Central memory CD8-positive, alpha-beta T cell (primary cell): ENCODE measurements at regions not wholly inside any gene's neighbourhood (a gene's known extent, or its start where the extent isn't known, plus 50 kb on each side); places are given as distances from the start of the nearest gene placed in this dataset.

ENCODE experiments used
- ATAC-seq: fragments of 150-1000 bp; cut with Tn5 transposase; replicated peaks from 2 replicates; pipeline ENCODE4 v1.10.0; 2022; ENCODE audit warnings: mild to moderate bottlenecking, moderate FRiP score, moderate number of reproducible peaks; ENCODE audit not compliant: poor library complexity, severe bottlenecking; ENCODE audit errors: extremely low read depth
- DNase-seq, 2 donors: peaks; one replicate each; pipeline ENCODE4 v3.0.0; 2021; ENCODE audit warnings: low spot score in 2 of 2
- H3K27ac Mint-ChIP-seq: one replicate; pipeline ENCODE4 v1.8.0; 2022; ENCODE audit warnings: low read depth, mild to moderate bottlenecking, moderate library complexity, mixed read lengths
- H3K27me3 Mint-ChIP-seq: one replicate; pipeline ENCODE4 v1.8.0; 2022; ENCODE audit warnings: mixed read lengths
- H3K36me3 Mint-ChIP-seq: one replicate; pipeline ENCODE4 v1.8.0; 2022; ENCODE audit warnings: mild to moderate bottlenecking, moderate library complexity, mixed read lengths; ENCODE audit not compliant: insufficient read depth
- H3K4me1 Mint-ChIP-seq: one replicate; pipeline ENCODE4 v1.8.0; 2022; ENCODE audit warnings: mixed read lengths
- H3K4me3 Mint-ChIP-seq: one replicate; pipeline ENCODE4 v1.8.0; 2022; ENCODE audit warnings: mild to moderate bottlenecking, moderate library complexity, mixed read lengths
- H3K9me3 Mint-ChIP-seq: one replicate; pipeline ENCODE4 v1.8.0; 2022; ENCODE audit warnings: mixed read lengths

GRCh38 chr12:67449591-67450052, 180.5 kb downstream of the CAND1 start:
- peak overlapping the region; percentile 68 for H3K27ac Mint-ChIP-seq
- peaks cover 44% of the 10 kb centered on the region for H3K4me1 Mint-ChIP-seq
- no peak for DNase-seq

GRCh38 chr12:67450441-67450840, 181.3 kb downstream of the CAND1 start:
- Mint-ChIP-seq H3K9me3 (no peaks in the 10 kb centered on the region), H3K36me3 (peaks cover 9% of the 10 kb centered on the region), H3K27ac (no peak overlapping the region), H3K4me1 (peaks cover 44% of the 10 kb centered on the region), H3K27me3 (no peaks in the 10 kb centered on the region), H3K4me3 (peak overlapping the region; percentile 50)
- DNase-seq (no peak), ATAC-seq (no peak)

More at GRCh38 chr12:67449591-67450052, 180.5 kb downstream of the CAND1 start:
- peak; percentile 80 for ATAC-seq
- peaks cover 9% of the 10 kb centered on the region for H3K36me3 Mint-ChIP-seq
- no peaks in the 10 kb centered on the region for H3K27me3 Mint-ChIP-seq
- H3K4me3 Mint-ChIP-seq, result peak overlapping the region; percentile 50
- no peaks in the 10 kb centered on the region for H3K9me3 Mint-ChIP-seq

- ATAC-seq (no peak), DNase-seq (no peak)
- peaks cover 44% of the 10 kb centered on the region for H3K4me1 Mint-ChIP-seq
- H3K27ac Mint-ChIP-seq, result no peak overlapping the region
- peaks cover 9% of the 10 kb centered on the region for H3K36me3 Mint-ChIP-seq
- H3K4me3 Mint-ChIP-seq, result no peak overlapping the region
- H3K9me3 Mint-ChIP-seq, result no peaks in the 10 kb centered on the region
- H3K27me3 Mint-ChIP-seq, result no peaks in the 10 kb centered on the region
Measured at GRCh38 chr12:67451206-67451605, 182.0 kb downstream of the CAND1 start.

GRCh38 chr12:67452119-67452805, 183.1 kb downstream of the CAND1 start:
- DNase-seq (no peak), ATAC-seq (peak; percentile 42)
- peaks cover 44% of the 10 kb centered on the region for H3K4me1 Mint-ChIP-seq
- H3K36me3 Mint-ChIP-seq, result peaks cover 9% of the 10 kb centered on the region
- H3K9me3 Mint-ChIP-seq, result no peaks in the 10 kb centered on the region
- no peak overlapping the region for H3K4me3 Mint-ChIP-seq
- peak overlapping the region; percentile 68 for H3K27ac Mint-ChIP-seq
- peaks cover 3% of the 10 kb centered on the region for H3K27me3 Mint-ChIP-seq

- Mint-ChIP-seq H3K9me3 (no peaks in the 10 kb centered on the region), H3K4me3 (no peak overlapping the region), H3K27me3 (peaks cover 6% of the 10 kb centered on the region), H3K27ac (no peak overlapping the region), H3K4me1 (peaks cover 44% of the 10 kb centered on the region), H3K36me3 (peaks cover 9% of the 10 kb centered on the region)
- DNase-seq (no peak), ATAC-seq (no peak)
Measured at GRCh38 chr12:67453191-67453590, 184.0 kb downstream of the CAND1 start.

GRCh38 chr12:67455236-67455635, 186.1 kb downstream of the CAND1 start:
- Mint-ChIP-seq H3K27me3 (peaks cover 6% of the 10 kb centered on the region), H3K36me3 (peaks cover 2% of the 10 kb centered on the region), H3K9me3 (no peaks in the 10 kb centered on the region), H3K27ac (no peak overlapping the region), H3K4me3 (no peak overlapping the region), H3K4me1 (peaks cover 23% of the 10 kb centered on the region)
- ATAC-seq (no peak), DNase-seq (no peak)

GRCh38 chr12:67456431-67456901, 187.3 kb downstream of the CAND1 start:
- Mint-ChIP-seq H3K27me3 (peaks cover 6% of the 10 kb centered on the region), H3K27ac (no peak overlapping the region), H3K4me3 (no peak overlapping the region), H3K4me1 (peaks cover 15% of the 10 kb centered on the region), H3K36me3 (peaks cover 1% of the 10 kb centered on the region), H3K9me3 (no peaks in the 10 kb centered on the region)
- DNase-seq, result no peak
- no peak for ATAC-seq

GRCh38 chr12:67457136-67457535, 188.0 kb downstream of the CAND1 start:
- H3K36me3 Mint-ChIP-seq, result no peaks in the 10 kb centered on the region
- ATAC-seq (no peak), DNase-seq (no peak)
- no peak overlapping the region for H3K4me3 Mint-ChIP-seq
- H3K27ac Mint-ChIP-seq, result no peak overlapping the region
- H3K4me1 Mint-ChIP-seq, result peaks cover 10% of the 10 kb centered on the region
- peaks cover 6% of the 10 kb centered on the region for H3K27me3 Mint-ChIP-seq
- no peaks in the 10 kb centered on the region for H3K9me3 Mint-ChIP-seq

GRCh38 chr12:67457778-67458665, 188.9 kb downstream of the CAND1 start:
- no peaks in the 10 kb centered on the region for H3K36me3 Mint-ChIP-seq

GRCh38 chr12:67459173-67459572, 189.4 kb upstream of the DYRK2 start:
- Mint-ChIP-seq H3K4me1 (no peaks in the 10 kb centered on the region), H3K27me3 (peaks cover 6% of the 10 kb centered on the region)

More at GRCh38 chr12:67457778-67458665, 188.9 kb downstream of the CAND1 start:
- DNase-seq (no peak), ATAC-seq (no peak)
- Mint-ChIP-seq H3K9me3 (no peaks in the 10 kb centered on the region), H3K27me3 (peaks cover 6% of the 10 kb centered on the region), H3K4me3 (no peak overlapping the region), H3K27ac (no peak overlapping the region), H3K4me1 (peaks cover 2% of the 10 kb centered on the region)

GRCh38 chr12:67459578-67459977, 189.0 kb upstream of the DYRK2 start:
- no peak for DNase-seq
- Mint-ChIP-seq H3K4me3 (no peak overlapping the region), H3K27ac (no peak overlapping the region), H3K4me1 (no peaks in the 10 kb centered on the region), H3K27me3 (peaks cover 6% of the 10 kb centered on the region), H3K36me3 (no peaks in the 10 kb centered on the region), H3K9me3 (no peaks in the 10 kb centered on the region)
- no peak for ATAC-seq

More at GRCh38 chr12:67459173-67459572, 189.4 kb upstream of the DYRK2 start:
- Mint-ChIP-seq H3K4me3 (no peak overlapping the region), H3K9me3 (no peaks in the 10 kb centered on the region), H3K36me3 (no peaks in the 10 kb centered on the region), H3K27ac (no peak overlapping the region)
- ATAC-seq, result no peak
- DNase-seq, result no peak

- peaks cover 6% of the 10 kb centered on the region for H3K27me3 Mint-ChIP-seq
- H3K9me3 Mint-ChIP-seq, result no peaks in the 10 kb centered on the region
Measured at GRCh38 chr12:67460388-67460787, 188.2 kb upstream of the DYRK2 start.

More at GRCh38 chr12:67460388-67460787, 188.2 kb upstream of the DYRK2 start:
- DNase-seq (no peak), ATAC-seq (no peak)
- Mint-ChIP-seq H3K4me3 (no peak overlapping the region), H3K27ac (no peak overlapping the region), H3K36me3 (no peaks in the 10 kb centered on the region), H3K4me1 (no peaks in the 10 kb centered on the region)
